PC-3 (cell line): ENCODE measurements at regions not wholly inside any gene's neighbourhood (a gene's known extent, or its start where the extent isn't known, plus 50 kb on each side); places are given as distances from the start of the nearest gene placed in this dataset.

Experiments used
- EZH2phosphoT487 ChIP-seq: fragments of 300-600 bp; sonication (generic); IDR thresholded peaks from 2 replicates; pipeline ENCODE4 v1.6.1; 2018; ENCODE audit warnings: mild to moderate bottlenecking, antibody characterized with exemption, low read length, borderline replicate concordance
- TF ChIP-seq, protein P1 (sequence below): fragments of 300-600 bp; sonication (generic); conservative IDR thresholded peaks from 2 replicates; pipeline ENCODE4 v1.5.1; 2017; ENCODE audit warnings: antibody characterized with exemption, low read depth, mild to moderate bottlenecking, low read length

DNA sequence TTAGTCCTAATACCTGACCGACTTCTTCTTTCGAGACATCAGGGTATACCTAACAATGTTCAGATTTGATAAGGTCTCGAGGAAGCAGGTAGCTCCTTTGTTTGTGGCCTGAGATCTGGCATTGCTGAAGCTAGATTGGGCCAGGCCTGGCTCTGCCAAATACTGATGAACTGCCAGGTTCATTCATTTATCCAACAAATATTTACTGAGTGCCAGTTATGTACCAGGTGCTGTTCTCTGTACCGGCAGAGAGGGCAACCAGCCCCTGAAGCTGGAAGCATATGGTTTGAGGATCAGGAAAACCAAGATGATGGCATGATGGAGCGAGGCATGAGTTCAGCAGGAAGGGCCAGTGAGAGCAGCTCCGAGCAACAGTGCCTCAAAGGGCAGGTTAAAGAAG lies 196.2 kb upstream of the NSMCE3 start:
- TF ChIP-seq, protein P1, sequence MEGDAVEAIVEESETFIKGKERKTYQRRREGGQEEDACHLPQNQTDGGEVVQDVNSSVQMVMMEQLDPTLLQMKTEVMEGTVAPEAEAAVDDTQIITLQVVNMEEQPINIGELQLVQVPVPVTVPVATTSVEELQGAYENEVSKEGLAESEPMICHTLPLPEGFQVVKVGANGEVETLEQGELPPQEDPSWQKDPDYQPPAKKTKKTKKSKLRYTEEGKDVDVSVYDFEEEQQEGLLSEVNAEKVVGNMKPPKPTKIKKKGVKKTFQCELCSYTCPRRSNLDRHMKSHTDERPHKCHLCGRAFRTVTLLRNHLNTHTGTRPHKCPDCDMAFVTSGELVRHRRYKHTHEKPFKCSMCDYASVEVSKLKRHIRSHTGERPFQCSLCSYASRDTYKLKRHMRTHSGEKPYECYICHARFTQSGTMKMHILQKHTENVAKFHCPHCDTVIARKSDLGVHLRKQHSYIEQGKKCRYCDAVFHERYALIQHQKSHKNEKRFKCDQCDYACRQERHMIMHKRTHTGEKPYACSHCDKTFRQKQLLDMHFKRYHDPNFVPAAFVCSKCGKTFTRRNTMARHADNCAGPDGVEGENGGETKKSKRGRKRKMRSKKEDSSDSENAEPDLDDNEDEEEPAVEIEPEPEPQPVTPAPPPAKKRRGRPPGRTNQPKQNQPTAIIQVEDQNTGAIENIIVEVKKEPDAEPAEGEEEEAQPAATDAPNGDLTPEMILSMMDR, result no peak
- TF ChIP-seq EZH2phosphoT487, result no peak
